HG03097 (cell line): ENCODE measurements at regions not wholly inside any gene's neighbourhood (a gene's known extent, or its start where the extent isn't known, plus 50 kb on each side); places are given as distances from the start of the nearest gene placed in this dataset.

ENCODE experiments used
- ATAC-seq: cut with Tn5 transposase; IDR thresholded peaks from one replicate; pipeline ENCODE4 v1.9.1; 2021; ENCODE audit not compliant: unreplicated experiment, low FRiP score

DNA sequence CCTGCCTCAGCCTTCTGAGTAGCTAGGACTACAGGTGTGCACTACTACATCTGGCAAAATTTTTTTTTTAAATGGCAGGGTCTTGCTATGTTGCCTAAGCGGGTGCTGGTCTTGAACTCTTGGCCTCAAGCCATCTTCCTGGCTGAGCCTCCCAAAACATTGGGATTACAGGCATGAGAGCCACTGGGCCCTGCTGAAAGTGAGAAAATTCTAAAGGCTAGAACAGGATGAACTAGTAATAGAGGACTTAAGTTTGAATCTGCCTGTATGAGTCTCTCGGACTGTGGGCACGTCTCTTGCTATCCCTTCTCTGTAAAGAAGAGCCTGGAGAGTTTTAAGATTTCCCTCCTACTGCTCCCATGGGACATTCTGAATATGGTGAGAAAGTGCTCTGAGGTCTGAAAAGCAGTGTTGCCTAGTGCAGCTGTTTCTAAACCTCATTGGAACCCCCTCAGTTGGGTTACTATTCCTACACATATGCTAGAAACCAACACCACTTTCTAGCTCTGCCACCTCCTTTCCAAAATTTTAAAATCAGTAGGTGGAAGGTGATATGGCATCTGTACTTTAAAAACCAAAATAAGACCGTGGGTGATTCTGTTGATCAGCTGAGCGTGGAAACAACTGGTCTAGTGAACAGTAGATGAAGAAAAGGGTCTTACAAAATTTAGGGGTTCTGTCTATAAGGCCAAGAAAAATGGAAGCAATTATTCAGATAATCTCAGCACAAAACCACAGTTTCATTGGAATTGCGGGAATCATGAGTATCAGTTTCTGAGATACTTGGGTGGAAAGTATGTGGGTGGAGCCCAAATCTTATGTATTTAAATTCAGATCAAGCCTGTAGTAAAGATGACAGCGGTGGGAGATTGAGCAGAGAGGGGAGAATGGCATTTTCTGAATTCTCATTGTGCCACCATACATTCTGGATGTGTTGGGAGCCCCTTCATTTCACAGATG lies 259.8 kb upstream of the CXCR4 start:
- ATAC-seq: no peak

- no peak for ATAC-seq
Measured at GRCh38 chr2:136376798-136377211, 258.9 kb upstream of the CXCR4 start.

DNA sequence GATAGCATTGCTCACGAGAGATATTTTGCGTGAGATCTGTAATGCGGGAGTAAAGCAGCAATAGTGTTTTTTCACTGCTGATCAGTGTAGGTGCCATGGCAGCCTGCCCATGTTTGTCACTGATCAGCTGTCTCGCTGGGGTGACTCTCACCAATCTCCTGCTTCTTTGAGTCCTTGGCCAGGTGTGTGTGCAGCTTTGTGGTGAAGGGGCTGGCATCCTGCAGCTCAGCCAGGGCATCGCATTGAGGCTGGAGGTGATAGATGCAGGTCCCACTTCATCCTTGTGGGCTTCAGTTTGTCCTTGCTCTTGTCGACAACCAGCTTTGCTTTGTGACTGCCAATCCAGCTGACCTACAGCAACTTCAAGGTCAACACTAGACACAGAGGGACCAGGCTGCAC lies 258.3 kb upstream of the CXCR4 start:
- ATAC-seq: no peak

DNA sequence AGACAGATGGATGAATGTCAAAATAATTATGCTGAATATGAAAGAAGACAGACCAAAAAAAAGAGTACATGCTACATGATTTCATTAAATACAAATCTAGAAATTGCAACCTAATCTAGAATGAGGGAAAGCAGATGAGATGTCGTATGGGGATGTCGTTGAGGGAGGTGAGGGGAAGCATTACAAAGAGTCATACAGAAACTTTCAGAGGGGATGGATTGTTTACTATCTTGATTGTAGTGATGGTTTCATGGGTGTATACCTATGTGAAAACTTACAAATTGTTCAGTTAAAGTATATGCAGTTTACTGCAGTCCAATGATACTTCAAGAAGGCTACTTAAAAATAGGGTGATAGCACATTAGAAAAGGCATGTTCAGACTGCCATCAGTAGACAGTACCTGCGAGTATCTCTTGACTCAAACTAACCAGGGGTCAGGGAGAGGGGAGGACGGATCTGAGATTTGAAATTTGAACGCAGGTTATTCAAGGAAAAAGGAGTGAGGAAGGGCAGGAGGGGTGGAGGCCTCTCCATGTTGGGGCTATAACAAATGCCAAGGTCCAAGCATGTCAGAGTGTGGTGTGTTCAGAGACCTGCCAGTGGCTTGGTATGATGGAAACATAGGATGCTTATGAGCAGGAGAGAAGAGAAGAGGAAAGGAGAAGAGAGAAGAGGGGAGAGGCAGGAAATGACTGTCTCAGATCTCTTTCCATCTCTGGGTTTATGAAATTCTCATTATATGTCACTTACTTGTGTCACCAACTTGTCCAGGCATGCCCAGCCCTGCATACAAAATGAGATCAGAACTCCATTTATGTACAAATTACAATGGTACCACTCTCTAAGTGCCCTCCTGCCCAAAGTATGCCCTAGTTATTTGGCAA lies 257.3 kb upstream of the CXCR4 start:
- ATAC-seq: no peak

- ATAC-seq: no peak
Measured at GRCh38 chr2:136373841-136374240, 255.9 kb upstream of the CXCR4 start.

DNA sequence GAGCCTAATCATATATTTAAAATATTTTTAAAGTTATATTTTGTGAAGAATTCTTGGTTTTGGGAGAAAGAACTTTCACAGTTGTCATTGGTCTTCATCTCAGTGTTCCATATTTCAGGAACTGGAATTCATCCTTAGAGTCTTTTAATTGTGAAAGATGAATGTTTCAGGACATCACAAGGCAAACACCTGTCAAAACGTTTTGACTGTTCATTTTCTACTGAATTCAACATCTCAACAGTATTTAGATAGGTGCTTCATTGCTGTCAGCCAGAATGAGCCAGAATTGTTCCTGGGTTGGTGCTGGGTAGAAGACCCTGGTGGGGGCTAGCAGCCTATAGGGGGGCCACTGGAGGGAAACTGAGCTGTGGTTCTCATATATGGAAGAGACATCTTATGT lies 255.1 kb upstream of the CXCR4 start:
- ATAC-seq: no peak

DNA sequence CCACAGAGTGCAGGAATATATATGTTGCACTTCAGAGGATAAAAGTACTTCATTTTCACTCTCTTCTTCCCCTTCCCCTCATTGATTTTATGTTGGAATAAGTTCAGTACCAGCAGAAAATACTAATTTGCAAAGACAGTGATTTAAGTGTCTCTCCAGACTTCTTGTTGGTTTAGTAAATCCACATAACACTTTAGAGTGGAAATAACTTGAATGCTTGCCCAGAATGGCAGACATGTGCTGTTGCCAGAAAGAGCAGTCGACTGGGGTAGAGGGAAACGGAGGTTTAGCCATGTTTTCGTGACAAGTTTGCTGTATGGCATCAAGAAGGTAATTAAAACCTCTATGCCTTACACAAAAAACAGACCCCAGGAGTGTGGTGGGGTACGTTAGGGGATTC lies 246.0 kb upstream of the CXCR4 start:
- no peak for ATAC-seq

- no peak for ATAC-seq
Measured at GRCh38 chr2:136363470-136363869, 245.5 kb upstream of the CXCR4 start.

- ATAC-seq: peak; percentile 89
Measured at GRCh38 chr2:136362676-136363390, 244.9 kb upstream of the CXCR4 start.

GRCh38 chr2:136361521-136361920 lies 243.6 kb upstream of the CXCR4 start:
- no peak for ATAC-seq

GRCh38 chr2:136360790-136361189 lies 242.8 kb upstream of the CXCR4 start:
- no peak for ATAC-seq

DNA sequence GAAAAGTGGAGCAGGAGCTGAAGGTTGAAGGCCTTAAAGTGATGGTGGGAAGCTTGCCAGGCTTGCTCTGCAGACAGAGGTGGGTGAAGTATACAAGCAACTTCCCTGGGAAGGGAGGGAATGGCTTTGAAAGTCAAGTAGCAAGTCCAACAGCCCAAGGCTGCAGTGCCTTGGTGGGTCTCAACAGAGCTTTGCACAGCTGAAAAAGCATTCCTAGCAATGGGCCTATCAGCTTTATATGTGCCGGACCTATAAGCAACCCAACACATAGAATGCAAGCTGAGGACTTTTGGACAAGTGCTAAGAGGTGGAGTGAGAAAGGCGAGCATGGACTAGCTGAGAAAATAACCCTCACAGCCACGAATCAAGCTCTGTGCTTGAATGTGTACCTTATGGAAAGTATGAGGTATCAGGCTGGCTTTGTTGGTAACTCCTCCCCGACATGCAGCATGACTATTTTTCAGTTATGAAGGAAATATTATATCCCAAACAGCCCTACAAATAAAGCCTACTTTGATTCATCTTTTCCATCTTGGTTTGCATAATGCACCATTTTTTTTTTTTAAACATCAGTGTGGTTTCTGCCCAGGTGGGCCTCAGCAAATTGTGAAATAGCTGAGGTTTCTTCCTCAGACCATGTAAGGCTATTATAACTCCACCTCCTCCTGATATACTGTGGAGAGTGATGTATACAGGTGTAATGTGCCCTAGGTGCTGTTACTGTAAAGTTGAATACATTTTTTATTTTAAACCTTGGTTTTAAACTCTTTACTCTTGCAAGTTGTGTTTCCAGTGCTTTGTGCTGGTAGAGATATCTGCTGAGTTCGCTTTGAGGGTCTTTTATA lies 241.4 kb upstream of the CXCR4 start:
- ATAC-seq: no peak

DNA sequence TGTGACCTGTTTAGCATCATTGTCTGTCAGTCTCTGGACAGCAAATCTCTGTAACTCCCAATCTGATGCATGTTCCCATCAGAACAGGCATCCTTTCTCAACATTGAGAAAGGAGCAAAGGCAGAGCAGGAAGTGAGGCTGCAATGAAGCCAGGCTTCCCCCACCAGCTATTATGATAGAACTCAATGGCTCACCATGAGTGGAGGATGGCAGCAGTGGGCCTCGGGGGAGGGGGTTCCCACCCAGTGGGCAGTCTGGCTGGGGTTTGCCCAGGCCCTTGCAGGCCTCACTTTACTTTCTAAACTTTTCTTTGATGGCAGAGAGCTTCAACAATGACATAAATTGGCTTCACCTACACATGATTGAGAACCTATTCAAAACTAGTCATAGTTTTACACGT lies 240.6 kb upstream of the CXCR4 start:
- ATAC-seq: no peak

DNA sequence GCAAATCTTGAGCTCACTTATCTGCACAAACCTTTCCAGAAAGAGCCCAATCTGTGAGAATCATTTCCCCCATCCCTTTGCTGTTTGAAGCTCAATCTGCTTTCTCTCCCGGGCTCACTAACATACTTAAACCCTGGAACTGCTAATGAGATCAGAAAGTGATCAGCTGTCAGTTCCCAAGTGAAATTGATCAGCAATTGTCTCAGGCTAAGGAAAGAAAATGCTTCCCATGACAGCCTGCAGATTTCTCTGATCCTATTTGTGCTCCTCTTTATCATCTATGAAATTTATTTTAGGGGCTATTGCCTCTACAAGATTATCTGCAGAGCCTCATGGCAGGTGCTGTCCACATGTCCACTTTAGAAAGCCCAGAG lies 239.0 kb upstream of the CXCR4 start:
- ATAC-seq: no peak

GRCh38 chr2:136356125-136357006 lies 238.4 kb upstream of the CXCR4 start:
- no peak for ATAC-seq

- ATAC-seq: no peak
Measured at GRCh38 chr2:136351684-136352083, 233.7 kb upstream of the CXCR4 start.

DNA sequence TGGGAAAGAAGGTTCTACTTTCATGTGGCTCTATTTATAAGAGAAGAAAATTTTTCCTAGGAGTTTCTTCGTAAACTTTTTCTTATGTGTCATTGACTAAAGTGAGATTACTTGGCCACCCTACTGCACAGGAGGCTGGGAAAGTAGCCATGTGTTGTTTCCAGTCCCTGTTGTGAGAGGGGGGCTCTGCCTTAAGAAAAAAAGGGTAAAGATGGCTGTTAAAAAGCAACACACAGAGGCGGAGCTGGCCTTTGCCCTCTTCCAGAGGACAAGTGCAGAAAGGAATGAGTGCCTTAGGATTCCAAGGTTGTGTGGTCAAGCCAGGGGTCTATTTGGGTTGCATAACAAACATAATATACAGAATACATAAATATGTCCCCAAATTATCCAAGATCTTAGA lies 230.0 kb upstream of the CXCR4 start:
- ATAC-seq: no peak

- no peak for ATAC-seq
Measured at GRCh38 chr2:136344339-136344738, 226.4 kb upstream of the CXCR4 start.

DNA sequence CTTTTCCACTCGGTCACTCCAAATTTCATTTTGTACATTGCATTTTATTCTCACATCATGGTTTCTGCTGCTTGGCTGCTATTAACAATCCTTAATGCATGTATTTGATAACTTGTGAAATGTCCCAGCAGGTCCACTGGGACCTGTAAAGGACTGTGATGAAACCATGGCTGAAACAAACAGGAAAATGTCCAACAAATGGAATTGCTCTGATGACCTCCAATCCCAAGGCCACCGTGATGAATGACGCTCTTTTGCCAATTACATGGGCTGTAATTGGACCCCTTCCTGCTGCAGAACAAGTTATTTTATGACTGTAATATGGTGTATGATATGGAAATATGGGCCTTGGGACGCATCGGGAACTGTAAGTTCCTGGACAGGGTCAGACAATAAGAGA lies 224.2 kb upstream of the CXCR4 start:
- no peak for ATAC-seq
